Stimulated activated CD4-positive, alpha-beta T cell treated with anti-CD3 and anti-CD28 coated beads, Interleukin-15, amount 100 ng/mL, for 1 hour (primary cell): ENCODE measurements at regions not wholly inside any gene's neighbourhood (a gene's known extent, or its start where the extent isn't known, plus 50 kb on each side); places are given as distances from the start of the nearest gene placed in this dataset.

Source experiments
- DNase-seq, 2 donors: peaks; one replicate each; pipeline ENCODE4 v3.0.0-alpha.2; 2020; ENCODE audit warnings: low read depth in 1 of 2, low spot score in 1 of 2

DNA sequence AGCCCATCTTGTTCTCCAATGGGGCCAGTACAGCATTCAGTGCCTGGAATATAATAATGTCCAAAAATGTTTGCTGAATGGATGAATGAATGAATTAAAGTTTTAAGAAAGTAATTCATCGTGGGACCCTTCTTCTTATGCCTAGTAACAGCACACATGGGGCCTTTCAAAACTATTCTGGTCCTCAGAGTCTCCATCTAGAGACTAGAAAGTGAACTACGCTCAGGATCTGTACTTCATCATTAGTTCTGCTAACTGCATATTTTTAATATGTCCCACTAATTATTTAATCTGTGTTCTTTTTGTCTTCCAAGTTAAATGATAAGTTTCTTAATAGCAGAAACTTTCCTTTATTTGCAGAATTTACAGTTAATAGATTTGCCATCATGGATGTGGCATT lies 172.5 kb downstream of the SMAD2 start:
- no peak for DNase-seq

DNA sequence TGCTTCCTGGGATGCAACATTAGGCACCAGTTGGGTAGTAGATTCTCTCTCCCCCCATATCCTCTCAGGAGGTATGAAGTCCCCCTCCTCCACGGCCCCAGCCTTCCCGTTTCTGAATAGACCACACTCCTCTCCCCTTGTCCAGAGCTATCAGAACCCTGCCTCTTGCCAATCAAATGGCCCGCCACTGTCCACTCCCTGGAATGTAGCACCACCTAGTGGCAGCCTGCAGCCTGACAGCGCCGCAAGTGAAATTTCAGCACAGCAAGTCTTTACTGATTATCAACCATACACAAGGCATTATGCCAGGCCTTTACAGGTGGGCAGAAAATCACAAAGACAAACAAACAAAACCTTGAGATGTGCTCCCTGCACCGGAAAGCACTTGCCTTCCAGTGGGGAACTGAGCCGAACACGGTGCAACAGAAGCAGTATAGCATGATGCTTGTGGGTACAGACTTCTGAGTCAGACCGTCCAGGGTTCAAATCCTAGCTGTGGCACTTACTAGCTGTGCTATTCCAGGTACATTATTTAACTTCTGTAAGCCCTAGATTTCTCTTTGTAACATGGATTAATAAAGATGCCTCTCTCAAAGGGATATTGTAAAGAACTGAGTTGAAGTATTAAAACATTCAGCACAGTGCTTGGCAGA lies 174.0 kb downstream of the SMAD2 start:
- DNase-seq: peak in 1 of 2 donors; percentile 27

DNA sequence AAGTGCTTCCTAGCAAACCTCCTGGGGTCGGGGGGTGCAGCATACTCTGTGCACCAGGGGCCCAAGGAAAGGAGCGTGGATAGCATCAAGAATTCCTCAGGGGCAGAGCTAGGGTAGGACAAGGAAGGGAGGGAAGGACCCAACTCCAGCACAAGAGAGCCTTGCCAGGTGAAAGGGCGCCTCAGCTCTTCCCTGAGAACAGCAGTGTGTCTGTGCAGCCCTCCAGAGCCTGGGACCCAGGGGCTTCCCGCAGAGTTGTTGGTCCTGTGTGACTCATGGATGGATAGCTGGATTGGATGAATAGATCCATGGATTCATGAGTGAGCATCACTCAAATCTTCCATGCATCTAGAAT lies 175.4 kb downstream of the SMAD2 start:
- no peak for DNase-seq

DNA sequence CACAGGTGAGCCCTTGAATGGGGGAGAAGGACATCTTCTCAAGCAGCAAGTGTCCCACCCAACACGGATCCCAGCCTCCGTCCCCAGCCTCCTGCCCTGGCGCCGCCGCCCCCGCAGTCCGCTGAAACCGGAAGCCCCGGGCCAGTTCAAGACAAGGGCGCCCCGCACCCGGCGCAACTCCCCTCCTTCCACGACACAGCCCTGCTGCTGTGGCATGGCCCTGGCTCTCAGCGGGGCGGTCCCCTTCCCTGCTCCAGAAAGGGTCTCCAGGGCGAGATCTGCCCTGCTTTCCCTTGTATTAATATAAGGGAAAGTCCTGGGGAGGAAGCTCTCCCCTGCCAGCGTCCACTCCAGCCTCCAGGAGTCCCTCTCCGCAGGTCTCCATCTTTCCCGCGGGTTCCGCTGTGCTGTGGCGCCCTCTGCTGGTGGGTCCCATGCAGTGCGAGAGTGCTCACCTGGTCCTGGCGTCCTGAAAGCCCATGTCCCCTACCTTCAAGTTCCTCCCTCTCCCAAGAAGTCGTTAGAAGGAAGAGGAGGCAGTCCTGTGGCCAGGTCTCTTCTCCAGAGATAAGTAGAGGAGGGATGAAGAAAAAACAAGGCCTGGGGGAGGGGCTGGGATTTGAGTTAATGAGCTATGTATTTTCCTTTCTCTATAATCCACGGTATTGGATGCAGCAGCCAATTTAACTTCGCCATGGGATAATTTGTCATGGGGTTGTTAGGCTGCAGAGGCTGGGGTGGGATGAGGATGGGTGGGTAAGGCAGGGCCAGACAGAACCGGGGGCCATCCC lies 176.0 kb downstream of the SMAD2 start:
- peak in 1 of 2 donors; percentile 25 for DNase-seq

DNA sequence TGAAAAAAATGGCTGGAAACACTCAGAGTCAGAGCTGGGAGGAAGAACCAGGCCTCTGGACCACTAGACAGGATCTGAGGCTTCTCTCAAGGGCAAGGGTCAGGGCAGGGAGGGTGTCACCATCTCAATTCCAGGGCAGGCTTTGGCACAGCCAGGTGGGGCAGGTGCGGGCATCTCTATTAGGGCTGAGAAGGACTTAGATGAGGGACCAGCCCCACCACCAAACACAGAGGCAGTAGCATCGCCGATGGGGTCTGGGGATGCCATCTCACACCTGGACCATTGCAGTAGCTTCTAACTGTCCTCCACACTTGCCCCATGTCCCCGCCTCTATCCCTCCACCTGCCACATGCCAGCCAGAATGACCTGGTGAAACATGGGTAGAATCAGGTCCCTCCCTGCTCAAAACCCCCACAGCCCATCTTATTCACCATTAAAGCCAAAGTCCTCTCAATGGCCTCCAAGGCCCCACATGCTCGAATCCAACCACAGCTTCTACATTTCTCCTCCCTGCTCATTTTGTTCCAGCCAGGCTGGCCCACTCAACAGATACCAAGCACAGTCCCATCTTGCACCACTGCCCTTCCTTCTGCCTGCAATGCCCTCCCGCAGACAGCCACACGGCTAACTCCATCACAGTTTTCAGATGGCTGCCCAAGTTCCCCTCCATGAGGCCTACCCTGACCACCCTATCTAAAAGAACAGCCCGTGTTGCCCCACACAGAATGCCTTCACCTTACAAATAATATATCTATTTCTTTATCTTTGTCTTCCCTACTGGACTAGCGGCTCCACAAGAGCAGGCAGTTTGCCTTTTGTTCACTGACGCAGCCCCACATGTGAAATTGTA lies 177.4 kb downstream of the SMAD2 start:
- DNase-seq: no peak

DNA sequence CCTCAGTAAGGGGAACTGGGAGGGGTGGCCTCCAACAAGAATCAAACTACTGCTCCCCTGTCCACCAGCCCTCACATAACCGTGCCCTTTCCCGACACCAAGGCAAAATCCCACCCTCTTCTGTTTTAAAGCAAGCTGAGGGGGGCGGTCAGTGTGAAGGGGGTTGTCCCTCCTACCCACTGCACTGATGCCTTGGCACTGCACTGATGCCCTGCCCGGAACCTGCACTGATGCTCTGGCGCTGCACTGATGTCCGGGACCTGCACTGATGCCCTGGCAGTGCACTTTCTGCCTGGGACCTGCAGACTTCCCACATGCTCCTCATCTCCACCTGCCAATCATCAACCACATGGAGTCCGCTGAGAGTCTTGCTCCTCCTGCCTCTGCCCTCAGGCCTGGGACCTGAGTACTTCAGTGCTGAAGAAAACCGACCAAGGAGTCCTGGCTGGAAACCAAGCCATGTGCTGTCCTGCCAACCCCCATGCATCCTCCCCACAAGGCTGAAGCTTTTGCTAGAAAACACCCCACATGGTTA lies 179.5 kb downstream of the SMAD2 start:
- no peak for DNase-seq

DNA sequence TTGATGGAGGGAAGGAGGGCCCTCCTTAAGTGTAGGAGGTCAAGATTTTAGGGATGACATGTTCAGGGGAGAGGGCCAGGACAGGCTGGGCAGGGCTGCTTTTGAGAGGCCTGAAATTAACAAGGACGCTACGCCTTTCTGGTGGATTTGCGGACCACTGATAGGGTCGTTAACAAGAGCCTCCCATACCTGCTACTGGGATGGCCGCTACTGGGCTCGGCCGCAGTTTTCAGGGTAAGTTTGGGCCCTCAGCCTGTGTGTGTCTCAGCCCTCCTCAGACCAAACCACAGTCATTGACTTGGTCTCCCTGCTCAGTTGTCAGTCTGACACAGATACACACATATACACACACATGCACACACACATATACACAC lies 180.9 kb downstream of the SMAD2 start:
- DNase-seq: no peak

DNA sequence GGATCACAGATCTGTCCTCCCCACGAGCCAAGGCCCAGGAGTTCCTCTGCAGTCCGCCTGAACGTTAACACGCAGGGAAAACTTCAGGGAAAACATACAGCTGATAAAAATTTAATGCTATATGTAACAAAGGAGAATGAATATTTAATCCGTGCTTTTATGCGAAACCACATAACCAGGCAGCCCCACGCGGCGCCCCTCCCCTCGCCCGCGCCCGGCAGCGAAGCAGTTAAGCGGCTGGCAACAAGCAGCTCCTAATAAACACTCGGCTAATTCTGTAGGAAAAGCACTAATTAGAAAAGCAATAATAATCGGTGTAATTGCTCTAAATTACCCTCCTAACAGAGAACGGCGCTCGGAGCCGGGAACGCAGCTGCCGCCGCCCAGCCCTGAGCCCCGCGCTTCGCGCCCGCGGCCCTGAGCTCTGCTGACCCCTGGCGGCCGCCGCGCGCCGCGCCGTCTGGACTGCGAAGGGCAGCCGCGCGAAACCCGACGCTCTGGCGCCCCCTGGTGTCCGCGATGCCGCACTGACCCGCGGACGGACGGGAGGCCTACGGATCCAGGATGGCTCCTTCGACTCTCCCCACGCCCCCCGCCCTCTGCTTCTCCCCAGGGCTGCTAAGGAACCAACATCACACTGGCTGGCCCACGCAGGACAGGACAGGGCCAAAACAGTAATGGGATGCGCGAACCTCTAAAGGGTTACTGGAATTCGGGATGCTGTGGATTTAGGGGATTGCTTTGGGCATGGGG lies 181.4 kb downstream of the SMAD2 start:
- peak; percentile 67 to 79 for DNase-seq

DNA sequence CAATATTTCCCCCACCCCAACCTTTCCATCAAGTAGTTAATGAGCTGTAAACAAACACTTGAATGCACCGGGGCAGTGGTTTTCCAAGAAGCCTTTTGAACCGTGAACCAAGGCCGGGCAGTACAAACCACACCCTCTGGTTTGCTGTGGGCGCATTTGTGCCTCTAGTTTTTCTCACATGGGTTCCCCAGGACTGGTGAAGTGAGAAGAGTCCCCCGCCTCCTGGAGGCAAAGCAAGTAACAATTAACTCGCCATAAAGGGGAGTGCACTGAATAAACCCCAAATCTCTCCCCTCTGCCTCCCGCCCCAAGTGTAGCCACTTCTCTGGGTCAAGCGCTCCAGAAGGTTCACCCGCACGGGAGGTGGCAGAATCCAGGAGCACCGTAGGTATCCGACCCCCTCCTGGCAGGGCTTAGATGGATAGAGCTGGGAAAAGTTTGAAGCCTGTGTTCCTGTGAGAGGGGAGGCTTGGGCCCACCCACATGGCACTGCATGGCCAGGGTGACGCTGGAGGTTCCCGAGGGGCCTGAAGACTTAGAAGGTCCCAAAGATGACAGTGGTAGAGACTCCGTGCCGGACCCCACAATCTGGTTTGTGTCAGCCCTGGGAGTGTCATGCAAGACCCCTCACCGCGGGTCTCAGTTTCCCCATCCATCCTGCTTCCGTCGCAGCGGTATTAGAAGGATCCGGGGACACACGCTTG lies 182.2 kb downstream of the SMAD2 start:
- no peak for DNase-seq

DNA sequence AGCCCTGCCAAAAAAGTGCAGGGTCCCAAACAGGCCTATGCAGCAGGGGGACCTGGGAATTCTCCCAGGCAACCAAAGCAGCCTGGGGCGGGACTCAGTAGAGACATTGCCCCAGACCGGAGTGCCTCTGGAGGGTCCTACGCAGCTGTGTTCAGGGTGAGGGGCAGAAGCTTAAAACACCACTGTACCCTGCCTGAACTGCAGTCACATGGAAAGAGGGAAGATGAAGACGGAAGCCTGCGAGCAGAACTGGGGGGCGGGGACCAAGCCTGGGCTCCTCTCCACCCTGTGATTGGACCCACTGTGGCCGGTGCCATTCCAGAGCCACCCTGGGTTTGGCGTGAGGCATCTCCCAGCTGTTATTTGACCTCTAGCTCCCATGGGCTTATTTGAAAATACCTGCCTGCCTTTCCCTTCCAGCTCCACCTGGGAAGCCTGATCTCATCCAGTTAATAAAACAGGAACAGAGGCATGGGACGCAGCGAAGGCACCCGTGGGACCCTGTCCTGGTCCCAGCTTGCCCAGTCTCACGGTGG lies 183.1 kb downstream of the SMAD2 start:
- no peak for DNase-seq

DNA sequence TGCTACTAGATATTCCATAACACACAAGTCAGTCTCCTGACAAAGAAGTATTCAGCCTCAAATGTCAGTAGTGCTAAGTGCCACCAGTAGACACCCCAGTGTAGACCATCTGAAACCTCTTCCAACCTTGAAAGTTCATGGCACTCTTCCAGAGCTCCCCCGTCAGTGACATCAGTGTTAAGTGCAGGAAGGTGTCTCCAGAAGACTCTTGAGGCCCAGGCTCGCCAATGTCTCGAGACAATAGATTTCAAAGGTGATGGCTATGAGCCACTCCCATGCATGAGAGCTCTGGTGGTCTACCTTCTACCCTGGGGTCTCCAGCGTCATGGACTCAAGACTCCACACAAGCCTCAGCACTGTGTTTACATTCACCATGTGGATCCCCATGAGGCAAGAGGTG lies 183.8 kb downstream of the SMAD2 start:
- no peak for DNase-seq

DNA sequence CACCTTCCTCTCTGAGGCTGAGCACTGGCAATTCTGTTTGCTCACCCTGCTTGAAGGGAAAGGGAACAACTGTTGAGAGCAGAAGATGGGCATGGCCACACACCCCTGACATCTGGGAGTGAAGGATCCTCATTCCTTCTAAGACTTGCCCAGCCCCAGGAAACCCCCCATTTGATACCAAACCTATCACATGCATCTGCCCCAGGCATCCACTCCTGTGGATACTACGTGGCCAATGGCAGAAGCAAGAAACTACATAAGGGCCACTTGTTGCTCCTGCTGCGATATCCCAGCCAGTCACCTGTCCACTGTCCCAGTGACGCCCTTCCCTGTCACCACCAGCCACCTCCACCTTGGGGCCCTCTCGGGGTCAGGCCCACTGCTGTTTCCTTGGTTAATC lies 185.2 kb downstream of the SMAD2 start:
- DNase-seq: no peak

DNA sequence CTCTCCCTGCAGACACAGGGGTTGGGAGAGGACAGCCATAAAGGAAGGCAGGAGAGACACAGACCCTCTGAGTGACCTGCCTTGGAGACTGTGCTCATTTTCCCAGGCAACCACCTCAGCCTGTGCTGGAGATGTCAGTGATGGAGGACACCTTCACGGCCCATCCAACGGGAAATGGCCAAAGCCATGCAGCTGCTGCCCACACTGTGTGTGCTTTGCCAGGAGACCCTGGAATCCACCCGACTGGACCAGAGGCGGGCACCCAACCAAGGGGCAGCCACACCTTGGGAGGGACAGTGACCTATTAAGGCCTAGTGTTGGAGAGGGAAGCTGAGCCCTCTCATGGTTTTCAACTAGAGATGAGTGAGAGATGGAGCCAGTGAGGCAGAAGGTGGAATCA lies 192.5 kb downstream of the SMAD2 start:
- no peak for DNase-seq

DNA sequence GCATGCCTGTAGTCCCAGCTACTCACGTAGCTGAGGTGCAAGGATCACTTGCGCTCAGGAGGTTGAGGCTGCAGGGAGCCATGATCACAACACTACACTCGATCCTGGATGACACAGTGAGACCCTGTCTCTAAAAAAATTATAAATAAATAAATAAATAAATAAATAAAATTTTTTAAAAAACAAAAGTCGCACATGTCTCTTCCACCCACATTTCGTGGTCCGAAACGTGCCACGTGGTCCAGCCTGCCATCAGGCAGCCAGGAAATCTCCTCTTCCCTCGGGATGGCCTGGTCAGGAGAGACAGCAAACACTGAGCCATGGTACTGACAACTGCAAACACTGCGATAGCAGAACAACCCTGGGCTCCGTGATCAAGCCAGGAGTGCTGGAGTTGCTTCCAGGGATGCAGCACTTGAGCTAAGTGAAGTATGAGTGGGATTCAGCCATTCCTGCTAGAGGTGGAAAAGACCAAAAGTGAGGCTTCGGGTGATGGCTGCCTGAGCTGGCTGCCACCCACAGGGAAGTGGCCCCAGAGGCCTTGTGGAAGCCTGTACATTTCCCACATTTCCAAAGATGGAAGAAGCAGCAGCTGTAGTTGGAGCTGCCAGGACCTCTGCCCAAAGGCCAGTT lies 193.1 kb downstream of the SMAD2 start:
- no peak for DNase-seq

DNA sequence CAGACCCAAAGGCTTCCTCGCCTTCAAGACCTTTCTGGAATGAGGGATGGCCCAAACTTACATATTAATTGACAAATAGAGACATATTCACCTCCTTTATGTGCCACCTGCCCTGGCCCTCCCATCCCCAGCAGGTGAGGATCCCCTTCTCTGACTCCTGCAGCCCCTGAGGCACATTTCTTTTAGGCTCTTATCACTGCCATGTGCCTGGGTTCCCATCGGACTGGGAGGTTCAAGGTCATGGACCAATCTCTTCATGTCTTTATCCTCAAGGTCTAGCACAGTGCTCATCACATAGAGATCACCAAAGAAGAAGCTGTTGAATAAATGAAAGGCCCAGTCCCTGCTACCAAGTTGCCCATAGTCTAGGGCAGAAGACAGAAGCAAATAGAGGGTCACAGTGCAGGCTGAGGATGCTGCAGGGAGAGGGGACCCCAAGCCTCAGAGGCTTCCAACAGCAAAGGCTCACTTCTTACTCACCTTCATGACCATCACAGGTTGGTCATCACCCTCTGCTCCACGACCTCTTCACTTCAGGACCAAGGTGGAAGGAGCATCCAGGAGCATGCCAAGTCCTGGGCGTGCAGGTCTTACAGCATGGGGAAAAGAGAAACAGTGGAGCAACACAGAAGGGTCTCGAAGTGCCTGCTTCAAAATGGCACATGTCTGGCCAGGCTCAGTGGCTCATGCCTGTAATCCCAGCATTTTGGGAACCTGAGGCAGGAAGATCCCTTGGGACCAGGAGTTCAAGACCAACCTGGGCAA lies 193.9 kb downstream of the SMAD2 start:
- DNase-seq: no peak

DNA sequence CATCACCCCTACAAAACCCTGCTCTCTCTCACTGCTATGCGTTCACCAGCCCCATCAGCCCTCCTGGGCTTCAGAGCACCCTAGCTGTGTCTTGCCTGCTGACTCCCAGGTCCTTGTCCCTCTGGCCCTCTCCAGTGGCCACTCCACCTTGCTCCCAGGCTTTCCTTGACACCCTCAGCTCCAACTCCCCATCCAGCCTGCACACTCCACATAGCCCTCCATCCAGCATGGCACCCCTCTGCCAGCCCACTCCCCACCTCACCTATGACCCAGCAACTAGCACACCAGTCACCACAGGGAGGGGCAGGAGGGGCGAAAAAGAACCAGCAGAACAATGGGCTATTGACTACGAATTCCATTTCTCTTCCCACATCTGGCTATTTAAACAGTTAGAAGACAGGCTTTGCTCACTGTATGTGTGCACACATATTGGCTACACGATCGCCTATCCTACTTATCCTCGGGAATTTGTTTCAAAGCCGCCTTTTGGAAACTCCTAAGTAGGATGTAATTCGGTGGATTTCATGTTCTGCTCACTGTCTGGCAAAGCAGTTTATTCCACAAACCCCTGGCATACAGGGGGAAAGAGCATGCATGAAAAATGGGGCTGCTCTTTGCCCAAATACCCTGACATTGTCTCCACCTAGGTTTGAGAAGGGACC lies 195.3 kb downstream of the SMAD2 start:
- DNase-seq: no peak

DNA sequence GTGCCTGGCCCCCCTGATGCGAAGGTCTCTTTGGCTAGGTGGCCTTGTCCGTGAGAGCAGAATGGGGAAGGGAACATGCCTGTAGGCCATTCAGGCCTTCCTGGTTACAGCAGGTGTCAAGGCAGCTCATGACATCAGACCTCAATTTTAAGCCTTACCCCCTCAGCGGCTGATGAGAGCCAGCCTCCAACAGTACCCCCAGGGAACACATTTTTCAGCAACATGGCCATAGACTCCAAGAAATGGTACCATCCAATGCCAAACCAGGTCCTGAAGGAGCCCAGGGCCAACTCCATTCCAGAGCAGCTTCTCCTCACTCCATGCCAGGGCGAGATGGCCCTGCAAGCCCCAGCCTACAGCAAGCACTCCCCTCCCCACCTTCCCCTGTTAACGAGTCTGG lies 199.2 kb downstream of the SMAD2 start:
- DNase-seq: no peak

DNA sequence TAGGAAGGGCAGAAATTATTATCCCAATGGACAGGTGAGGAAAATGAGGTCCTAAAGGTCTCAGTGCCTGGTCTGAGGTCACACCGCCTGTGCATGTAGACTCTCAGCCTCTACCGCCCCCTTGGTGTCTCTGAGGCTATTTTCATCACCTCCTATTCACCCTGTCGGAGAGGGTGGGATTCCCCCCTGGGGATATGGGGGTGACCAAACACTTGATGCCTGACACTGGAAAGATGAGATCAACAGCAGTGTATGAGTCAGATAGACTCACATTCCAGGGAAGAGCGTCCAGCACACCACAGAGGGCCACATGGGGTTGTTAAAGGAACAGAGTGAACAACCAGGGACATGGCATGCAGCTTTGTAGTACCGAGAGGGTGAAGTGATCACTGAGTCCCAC lies 199.7 kb downstream of the SMAD2 start:
- DNase-seq: no peak

DNA sequence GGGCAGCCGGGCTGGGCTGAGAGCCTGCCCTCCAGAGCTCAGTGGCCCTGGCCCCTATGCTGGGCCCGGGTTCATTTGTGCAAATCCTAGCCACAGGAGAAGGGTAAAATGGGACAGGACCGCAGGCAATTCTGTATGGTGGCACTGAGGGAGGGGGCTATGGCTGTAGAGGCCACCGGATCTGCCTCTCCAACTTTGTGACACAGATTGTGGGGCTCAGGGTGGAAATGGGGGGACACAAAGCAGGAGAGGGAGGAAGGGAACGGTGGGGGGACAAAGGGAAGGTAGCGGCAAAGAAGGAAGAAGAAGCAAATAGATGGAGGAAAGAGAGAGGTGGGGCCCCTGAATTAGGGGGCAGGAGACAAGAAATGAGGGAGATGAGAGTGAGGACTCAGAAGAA lies 201.1 kb downstream of the SMAD2 start:
- DNase-seq: no peak
